ENCODE measurements at regions not wholly inside any gene's neighbourhood (a gene's known extent, or its start where the extent isn't known, plus 50 kb on each side); places are given as distances from the start of the nearest gene placed in this dataset.
"Not testable (repeated sequence)": the region's sequence is repeated elsewhere in the genome, so short reads cannot be mapped to it uniquely, and the experiment has no call there.

DNA sequence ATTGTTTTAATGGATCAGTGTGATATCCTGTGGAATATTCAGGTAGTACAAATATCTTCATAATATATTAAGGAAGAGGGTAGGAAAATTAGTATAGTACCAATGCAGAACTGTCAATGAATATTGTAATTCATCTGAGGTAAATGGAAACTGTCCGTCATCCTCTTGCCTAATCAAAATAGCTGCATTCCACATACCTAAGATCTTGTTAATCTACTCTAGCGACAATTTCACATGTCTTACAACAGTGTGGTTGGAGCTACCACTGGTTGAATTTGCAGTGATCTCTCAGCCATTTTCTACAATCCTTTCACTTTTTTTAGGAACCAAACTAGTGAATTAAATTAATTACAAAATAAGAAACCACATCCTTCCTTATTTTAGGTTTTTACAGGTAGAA is 117.5 kb downstream of the PCDH18 start:
- Histone ChIP-seq H3K4me1 (no peaks in the 10 kb centered on the region), H3K36me3 (no peaks in the 10 kb centered on the region), H3K9me3 (no peaks in the 10 kb centered on the region), H3K27me3 (no peaks in the 10 kb centered on the region), H3K27ac (no peak overlapping the region), H3K4me3 (no peak overlapping the region)
- no peak for TF ChIP-seq EP300 (IDR thresholded peaks at IDR 0.05)
- TF ChIP-seq POLR2AphosphoS5 (IDR thresholded peaks at IDR 0.05): no peak
- no peak for TF ChIP-seq POLR2A (IDR thresholded peaks at IDR 0.05)
- TF ChIP-seq, protein P1, sequence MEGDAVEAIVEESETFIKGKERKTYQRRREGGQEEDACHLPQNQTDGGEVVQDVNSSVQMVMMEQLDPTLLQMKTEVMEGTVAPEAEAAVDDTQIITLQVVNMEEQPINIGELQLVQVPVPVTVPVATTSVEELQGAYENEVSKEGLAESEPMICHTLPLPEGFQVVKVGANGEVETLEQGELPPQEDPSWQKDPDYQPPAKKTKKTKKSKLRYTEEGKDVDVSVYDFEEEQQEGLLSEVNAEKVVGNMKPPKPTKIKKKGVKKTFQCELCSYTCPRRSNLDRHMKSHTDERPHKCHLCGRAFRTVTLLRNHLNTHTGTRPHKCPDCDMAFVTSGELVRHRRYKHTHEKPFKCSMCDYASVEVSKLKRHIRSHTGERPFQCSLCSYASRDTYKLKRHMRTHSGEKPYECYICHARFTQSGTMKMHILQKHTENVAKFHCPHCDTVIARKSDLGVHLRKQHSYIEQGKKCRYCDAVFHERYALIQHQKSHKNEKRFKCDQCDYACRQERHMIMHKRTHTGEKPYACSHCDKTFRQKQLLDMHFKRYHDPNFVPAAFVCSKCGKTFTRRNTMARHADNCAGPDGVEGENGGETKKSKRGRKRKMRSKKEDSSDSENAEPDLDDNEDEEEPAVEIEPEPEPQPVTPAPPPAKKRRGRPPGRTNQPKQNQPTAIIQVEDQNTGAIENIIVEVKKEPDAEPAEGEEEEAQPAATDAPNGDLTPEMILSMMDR (IDR thresholded peaks at IDR 0.05): no peak
- intact Hi-C loops (cut with DNase I): no loop called here
- DNase-seq: no peak
- WGBS, 2 donors: 89 to 95% methylated on average over 2 of the region's 2 CpGs

DNA sequence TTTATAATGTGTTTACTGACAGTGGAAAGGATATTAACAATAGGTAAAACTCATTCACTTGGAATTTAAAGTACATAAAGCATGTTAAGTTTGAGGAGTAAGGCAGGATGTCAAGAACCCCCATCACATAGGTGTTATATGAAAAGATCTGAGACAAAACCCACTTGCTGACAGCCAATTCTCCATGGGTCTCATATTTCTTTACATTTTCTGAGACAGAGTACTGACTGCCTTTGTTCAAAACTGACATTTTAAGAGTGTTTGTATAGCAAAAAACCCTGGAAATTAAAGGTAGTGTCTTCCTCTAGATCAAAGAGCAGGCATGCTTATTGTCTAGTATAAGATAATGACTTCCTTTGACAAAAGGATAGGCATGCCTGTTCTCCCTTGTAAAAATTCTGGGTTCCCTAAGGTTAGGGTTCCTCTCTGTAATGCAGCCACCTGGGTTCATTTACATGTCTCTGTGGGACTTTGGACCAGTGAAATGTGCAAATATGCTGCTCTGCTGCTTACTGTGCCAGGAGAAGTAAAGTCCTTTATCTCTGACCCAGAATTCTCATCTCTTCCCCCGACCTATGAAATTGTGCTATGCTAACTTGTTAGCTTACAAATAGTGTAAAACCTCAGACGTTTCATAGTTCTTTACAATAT is 123.6 kb downstream of the PCDH18 start:
- Histone ChIP-seq H3K9me3 (no peaks in the 10 kb centered on the region), H3K4me1 (no peaks in the 10 kb centered on the region), H3K36me3 (no peaks in the 10 kb centered on the region), H3K27ac (no peak overlapping the region), H3K27me3 (no peaks in the 10 kb centered on the region), H3K4me3 (no peak overlapping the region)
- TF ChIP-seq EP300 (IDR thresholded peaks at IDR 0.05) (no peak), POLR2A (IDR thresholded peaks at IDR 0.05) (no peak), POLR2AphosphoS5 (IDR thresholded peaks at IDR 0.05) (no peak)
- TF ChIP-seq, protein P1 (IDR thresholded peaks at IDR 0.05): no peak
- WGBS, 2 donors: 17 to 55% methylated on average over 2 of the region's 2 CpGs
- intact Hi-C loops (cut with DNase I): no loop called here
- no peak for DNase-seq

- H3K4me1 ChIP-seq; H3K9me3 ChIP-seq; H3K27me3 ChIP-seq; intact Hi-C loops (cut with DNase I); DNase-seq; H3K27ac ChIP-seq; H3K36me3 ChIP-seq; H3K4me3 ChIP-seq: not testable (repeated sequence)
- 87 to 92% methylated on average over 9 of the region's 9 CpGs for WGBS, 2 donors
Observed at GRCh38 chr4:137405833-137406232, 126.5 kb downstream of the PCDH18 start.

GRCh38 chr4:137394018-137394417 is 138.3 kb downstream of the PCDH18 start:
- intact Hi-C loops (cut with DNase I): no loop called here
- DNase-seq: no peak
- Histone ChIP-seq H3K4me1 (peaks cover 0 to 10% (median 0%) of the 10 kb centered on the region in 4 donors), H3K36me3 (no peaks in the 10 kb centered on the region), H3K27ac (no peak overlapping the region), H3K9me3 (no peaks in the 10 kb centered on the region), H3K27me3 (no peaks in the 10 kb centered on the region), H3K4me3 (no peak overlapping the region)
- TF ChIP-seq POLR2AphosphoS5 (IDR thresholded peaks at IDR 0.05) (no peak), POLR2A (IDR thresholded peaks at IDR 0.05) (no peak), EP300 (IDR thresholded peaks at IDR 0.05) (no peak)
- TF ChIP-seq, protein P1 (IDR thresholded peaks at IDR 0.05): no peak
- WGBS, 2 donors: 79 to 93% methylated on average over 1 of the region's 1 CpG

GRCh38 chr4:137393044-137393443 is 139.2 kb downstream of the PCDH18 start:
- 63 to 72% methylated on average over 2 of the region's 2 CpGs for WGBS, 2 donors
- Histone ChIP-seq H3K4me1 (peaks cover 0 to 10% (median 0%) of the 10 kb centered on the region in 4 donors), H3K4me3 (no peak overlapping the region), H3K9me3 (no peaks in the 10 kb centered on the region), H3K27ac (no peak overlapping the region), H3K36me3 (no peaks in the 10 kb centered on the region), H3K27me3 (no peaks in the 10 kb centered on the region)
- no peak for TF ChIP-seq POLR2AphosphoS5 (IDR thresholded peaks at IDR 0.05)
- DNase-seq: no peak
- intact Hi-C loops (cut with DNase I): no loop called here

- Histone ChIP-seq H3K27ac (no peak overlapping the region), H3K4me1 (peaks cover 0 to 10% (median 0%) of the 10 kb centered on the region in 4 donors), H3K9me3 (no peaks in the 10 kb centered on the region), H3K4me3 (no peak overlapping the region), H3K27me3 (no peaks in the 10 kb centered on the region), H3K36me3 (no peaks in the 10 kb centered on the region)
- TF ChIP-seq, protein P1 (IDR thresholded peaks at IDR 0.05): no peak
- peak in 2 of 4 donors; percentile 34 to 41 for TF ChIP-seq POLR2AphosphoS5 (IDR thresholded peaks at IDR 0.05)
- DNase-seq: no peak
- intact Hi-C loops (cut with DNase I): no loop called here
Observed at GRCh38 chr4:137390707-137391106, 141.6 kb downstream of the PCDH18 start.
